Thyroid gland (tissue), 4 donors: ENCODE measurements at regions not wholly inside any gene's neighbourhood (a gene's known extent, or its start where the extent isn't known, plus 50 kb on each side); places are given as distances from the start of the nearest gene placed in this dataset.

Experiments
- CTCF ChIP-seq, 6 experiments: fragments of 200-600 bp in 3 of 6; fragments of 450-650 bp in 3 of 6; sonication (generic) in 3 of 6; IDR thresholded peaks; one replicate each; pipeline ENCODE4 v1.5.1; 2016 to 2019; ENCODE audit warnings: antibody characterized with exemption in 6 of 6, mild to moderate bottlenecking in 2 of 6, inconsistent platforms in 1 of 6, moderate library complexity in 1 of 6
- POLR2A ChIP-seq, 2 donors: fragments of 450-650 bp; IDR thresholded peaks; one replicate each; pipeline ENCODE4 v1.6.1; 2017; ENCODE audit warnings: antibody characterized with exemption in 2 of 2, mild to moderate bottlenecking in 2 of 2, moderate library complexity in 1 of 2

- no peak for TF ChIP-seq CTCF (IDR thresholded peaks at IDR 0.05)
- TF ChIP-seq POLR2A (IDR thresholded peaks at IDR 0.05), result no peak
Measured at GRCh38 chr10:23571884-23572283, 133.0 kb downstream of the OTUD1 start.
